ENCODE measurements at regions not wholly inside any gene's neighbourhood (a gene's known extent, or its start where the extent isn't known, plus 50 kb on each side); places are given as distances from the start of the nearest gene placed in this dataset.

GRCh38 chr13:33684874-33685273 lies 133.1 kb upstream of the RFC3 start:
- no peaks in the 10 kb centered on the region for H3K4me1 ChIP-seq (ENCODE audit: control insufficient read depth, insufficient read depth, low read length)
- DNase-seq (no peak), ATAC-seq (ENCODE audit: low read depth) (no peak)
- H3K79me1 ChIP-seq (ENCODE audit: low read depth in 1 of 2, low read length in 2 of 2): no peaks in the 10 kb centered on the region
- no peak overlapping the region for H3K23ac ChIP-seq (ENCODE audit: low read depth, low read length)
- H2BK120ac ChIP-seq (ENCODE audit: low read depth, low read length): no peak overlapping the region
- H4K91ac ChIP-seq (ENCODE audit: insufficient read depth, low read depth, low read length): no peak overlapping the region
- H2BK15ac ChIP-seq (ENCODE audit: low read depth, low read length): no peak overlapping the region
- dilution Hi-C loops (cut with HindIII; ENCODE audit: low sequenced_read_pairs, unreplicated experiment): no loop called here
- H2AK9ac ChIP-seq (replicated peaks; ENCODE audit: low read depth, low read length, poor library complexity): no peak overlapping the region
- TF ChIP-seq BHLHE40 (IDR thresholded peaks at IDR 0.05; ENCODE audit: low read depth, low read length): no peak
- TF ChIP-seq MXI1 (IDR thresholded peaks at IDR 0.05; ENCODE audit: borderline replicate concordance, low read depth, low read length): no peak
- TF ChIP-seq CEBPB (IDR thresholded peaks at IDR 0.05; ENCODE audit: low read depth, low read length): no peak
- H4K5ac ChIP-seq (ENCODE audit: low read depth, low read length): no peak overlapping the region
- POLR2A ChIA-PET (ENCODE audit: unreplicated experiment): no interaction called here
- no peaks in the 10 kb centered on the region for H4K20me1 ChIP-seq (ENCODE audit: insufficient read depth, low read length)
- no peak overlapping the region for H2AFZ ChIP-seq (replicated peaks; ENCODE audit: low read length, poor library complexity)
- no peak overlapping the region for H3K4me2 ChIP-seq (ENCODE audit: low read depth, low read length)
- H3K9me3 ChIP-seq (ENCODE audit: control insufficient read depth, insufficient read depth, low read length): no peaks in the 10 kb centered on the region
- H2BK20ac ChIP-seq (ENCODE audit: low read depth, low read length): no peak overlapping the region
- CTCF ChIA-PET: no interaction called here
- H3K9me1 ChIP-seq (ENCODE audit: insufficient read depth, low read length): 0 out of 2 replicates have a peak, but pooled peaks cover 2% of the 10 kb centered on the region
- H3K27me3 ChIP-seq (ENCODE audit: control insufficient read depth, insufficient read depth, low read length): no peaks in the 10 kb centered on the region; the same call in 1 of the 2 replicates
- no peak overlapping the region for H4K8ac ChIP-seq (ENCODE audit: low read depth in 2 of 2, low read length in 2 of 2)
- H3K36me3 ChIP-seq (ENCODE audit: control insufficient read depth, insufficient read depth, low read length): no peaks in the 10 kb centered on the region
- no peak overlapping the region for H3K56ac ChIP-seq (ENCODE audit: extremely low read depth, insufficient read depth, low read length)
- no peak overlapping the region for H3K18ac ChIP-seq (ENCODE audit: low read depth, low read length)
- no peak overlapping the region for H3K4ac ChIP-seq (ENCODE audit: low read depth, low read length)
- H3K9ac ChIP-seq (ENCODE audit: low read depth, low read length): no peak overlapping the region
- no peak overlapping the region for H3K27ac ChIP-seq (ENCODE audit: insufficient read depth, low read length)
- H2AK5ac ChIP-seq (ENCODE audit: low read depth, low read length): no peak overlapping the region
- intact Hi-C loops (cut with micrococcal nuclease): no loop called here
- H3K4me3 ChIP-seq (ENCODE audit: insufficient read depth, low read depth, low read length): no peak overlapping the region
- H3K14ac ChIP-seq (replicated peaks; ENCODE audit: low read depth, low read length): no peak overlapping the region
- in situ Hi-C loops (cut with MboI; ENCODE audit: low sequenced_read_pairs): no loop called here
- no CpG with 5 or more reads among the region's 4 CpGs for WGBS, 2 experiments (ENCODE audit: extremely low coverage in 2 of 2, insufficient read length in 1 of 2)
- no peak overlapping the region for H2BK5ac ChIP-seq (ENCODE audit: low read depth, low read length, poor library complexity, severe bottlenecking)
- no TSS peak for BruUV-seq (replicated peaks)

All from IMR-90 (cell line).